Neural progenitor cell (in vitro differentiated cells): ENCODE measurements at regions not wholly inside any gene's neighbourhood (a gene's known extent, or its start where the extent isn't known, plus 50 kb on each side); places are given as distances from the start of the nearest gene placed in this dataset.

ENCODE experiments used
- DNase-seq: peaks from one replicate; pipeline ENCODE4 v3.0.0-alpha.2; 2016; ENCODE audit warnings: low spot score
- H2AFZ ChIP-seq: fragments of 200-600 bp; sonication (generic); replicated peaks from 2 replicates; pipeline ENCODE4 v1.6.1; 2016; ENCODE audit warnings: antibody characterized with exemption
- H3F3A ChIP-seq: fragments of 200-600 bp; sonication (generic); 2 replicates; pipeline ENCODE4 v1.6.1; 2016; ENCODE audit warnings: antibody characterized with exemption, low read depth
- H3K27ac ChIP-seq: fragments of 200-600 bp; sonication (generic); 2 replicates; pipeline ENCODE4 v1.5.1; 2016; ENCODE audit warnings: mild to moderate bottlenecking
- H3K27me3 ChIP-seq: fragments of 200-600 bp; sonication (generic); 2 replicates; pipeline ENCODE4 v1.6.1; 2016; ENCODE audit warnings: mild to moderate bottlenecking, moderate library complexity
- H3K36me3 ChIP-seq: fragments of 200-600 bp; sonication (generic); 2 replicates; pipeline ENCODE4 v1.5.1; 2016
- H3K4me1 ChIP-seq: fragments of 200-600 bp; sonication (generic); 2 replicates; pipeline ENCODE4 v1.6.1; 2016; ENCODE audit warnings: mixed run types
- H3K4me2 ChIP-seq: fragments of 200-600 bp; sonication (generic); 2 replicates; pipeline ENCODE4 v1.6.1; 2016
- H3K4me3 ChIP-seq: fragments of 200-600 bp; sonication (generic); 2 replicates; pipeline ENCODE4 v1.5.1; 2016
- H3K79me2 ChIP-seq: fragments of 200-600 bp; sonication (generic); 2 replicates; pipeline ENCODE4 v1.6.1; 2016; ENCODE audit warnings: low read depth
- H3K9ac ChIP-seq: fragments of 200-600 bp; sonication (generic); 2 replicates; pipeline ENCODE4 v1.6.1; 2016
- H3K9me3 ChIP-seq: fragments of 200-600 bp; sonication (generic); 2 replicates; pipeline ENCODE4 v1.5.1; 2016; ENCODE audit warnings: low read depth
- H4K20me1 ChIP-seq: fragments of 200-600 bp; sonication (generic); 2 replicates; pipeline ENCODE4 v1.6.1; 2016; ENCODE audit warnings: low read depth
- H3K27ac Mint-ChIP-seq: 3 replicates; pipeline ENCODE4 v1.8.0; 2021; ENCODE audit warnings: mixed read lengths
- H3K27me3 Mint-ChIP-seq: 2 replicates; pipeline ENCODE4 v1.8.0; 2022; ENCODE audit warnings: low read depth, mild to moderate bottlenecking, inconsistent platforms, moderate library complexity, mixed read lengths; ENCODE audit not compliant: insufficient read depth
- H3K36me3 Mint-ChIP-seq: 3 replicates; pipeline ENCODE4 v1.8.0; 2021; ENCODE audit warnings: mixed read lengths
- H3K4me1 Mint-ChIP-seq: 3 replicates; pipeline ENCODE4 v1.8.0; 2021; ENCODE audit warnings: mixed read lengths
- H3K4me3 Mint-ChIP-seq: 3 replicates; pipeline ENCODE4 v1.8.0; 2021; ENCODE audit warnings: mild to moderate bottlenecking, moderate library complexity, mixed read lengths
- H3K9me3 Mint-ChIP-seq: 3 replicates; pipeline ENCODE4 v1.8.0; 2020; ENCODE audit warnings: mixed read lengths
- EZH2 ChIP-seq: fragments of 200-600 bp; sonication (generic); IDR thresholded peaks from 2 replicates; pipeline ENCODE4 v1.6.1; 2017; ENCODE audit warnings: antibody characterized with exemption, mild to moderate bottlenecking, moderate library complexity
- EZH2phosphoT487 ChIP-seq: fragments of 200-600 bp; sonication (generic); IDR thresholded peaks from 2 replicates; pipeline ENCODE4 v1.6.1; 2017; ENCODE audit warnings: antibody characterized with exemption
- TF ChIP-seq, protein P1 (sequence below): fragments of 200-600 bp; sonication (generic); IDR thresholded peaks from 2 replicates; pipeline ENCODE4 v1.5.1; 2017; ENCODE audit warnings: antibody characterized with exemption, mild to moderate bottlenecking

DNA sequence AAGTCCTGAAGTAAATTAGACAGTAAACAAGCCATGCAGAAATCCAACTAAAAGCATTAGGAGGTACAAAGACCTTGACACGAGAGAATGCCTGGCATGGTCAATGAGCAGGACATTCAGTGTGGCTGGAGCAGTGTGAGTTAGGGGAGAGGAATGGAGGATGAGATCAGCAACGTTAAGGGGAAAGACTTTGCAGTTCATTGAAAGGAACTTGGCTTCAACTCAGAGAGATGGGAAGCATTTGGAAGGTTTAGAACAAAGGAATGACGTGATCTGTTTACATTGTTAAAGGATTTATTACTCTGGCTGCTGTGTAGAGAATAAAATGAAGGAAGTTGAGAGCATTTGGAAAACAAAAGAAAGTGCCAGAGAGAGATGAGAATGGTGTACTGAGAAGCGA lies 621.3 kb downstream of the XIRP2 start:
- no peak overlapping the region for H3K27ac ChIP-seq
- H3K9ac ChIP-seq: no peak overlapping the region

DNA sequence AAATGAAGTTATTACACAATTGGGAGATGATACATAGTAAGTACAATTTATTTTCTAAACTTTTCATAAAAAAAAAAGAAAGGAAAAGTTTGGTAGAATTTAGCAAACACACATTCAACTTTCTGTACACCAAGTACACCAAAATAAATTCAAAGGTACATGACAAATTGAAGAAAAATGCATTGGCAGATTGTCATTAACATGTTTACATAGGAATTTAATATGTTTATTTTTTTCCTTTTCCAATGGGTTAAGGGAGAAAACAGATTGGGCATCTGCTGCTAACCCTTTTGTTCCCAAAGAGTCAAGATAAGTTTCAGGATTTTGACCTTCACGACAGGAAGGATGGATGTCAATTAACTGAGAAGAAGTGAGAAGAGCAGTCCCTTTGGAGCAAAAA lies 620.4 kb downstream of the XIRP2 start:
- no peak for DNase-seq
- Histone ChIP-seq H3K9ac (no peak overlapping the region), H3K36me3 (no peaks in the 10 kb centered on the region), H3K27ac (no peak overlapping the region), H3K9me3 (no peaks in the 10 kb centered on the region), H3K4me1 (peaks cover 7% of the 10 kb centered on the region), H3K27me3 (no peaks in the 10 kb centered on the region), H2AFZ (no peak overlapping the region), H3K79me2 (no peaks in the 10 kb centered on the region), H4K20me1 (no peaks in the 10 kb centered on the region), H3F3A (no peaks in the 10 kb centered on the region), H3K4me2 (no peak overlapping the region), H3K4me3 (no peak overlapping the region)
- peaks cover 6% of the 10 kb centered on the region for H3K4me1 Mint-ChIP-seq
- H3K27me3 Mint-ChIP-seq: no peaks in the 10 kb centered on the region
- TF ChIP-seq, protein P1, sequence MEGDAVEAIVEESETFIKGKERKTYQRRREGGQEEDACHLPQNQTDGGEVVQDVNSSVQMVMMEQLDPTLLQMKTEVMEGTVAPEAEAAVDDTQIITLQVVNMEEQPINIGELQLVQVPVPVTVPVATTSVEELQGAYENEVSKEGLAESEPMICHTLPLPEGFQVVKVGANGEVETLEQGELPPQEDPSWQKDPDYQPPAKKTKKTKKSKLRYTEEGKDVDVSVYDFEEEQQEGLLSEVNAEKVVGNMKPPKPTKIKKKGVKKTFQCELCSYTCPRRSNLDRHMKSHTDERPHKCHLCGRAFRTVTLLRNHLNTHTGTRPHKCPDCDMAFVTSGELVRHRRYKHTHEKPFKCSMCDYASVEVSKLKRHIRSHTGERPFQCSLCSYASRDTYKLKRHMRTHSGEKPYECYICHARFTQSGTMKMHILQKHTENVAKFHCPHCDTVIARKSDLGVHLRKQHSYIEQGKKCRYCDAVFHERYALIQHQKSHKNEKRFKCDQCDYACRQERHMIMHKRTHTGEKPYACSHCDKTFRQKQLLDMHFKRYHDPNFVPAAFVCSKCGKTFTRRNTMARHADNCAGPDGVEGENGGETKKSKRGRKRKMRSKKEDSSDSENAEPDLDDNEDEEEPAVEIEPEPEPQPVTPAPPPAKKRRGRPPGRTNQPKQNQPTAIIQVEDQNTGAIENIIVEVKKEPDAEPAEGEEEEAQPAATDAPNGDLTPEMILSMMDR: no peak
- TF ChIP-seq EZH2phosphoT487 (no peak), EZH2 (no peak)
- H3K27ac Mint-ChIP-seq: no peak overlapping the region
- H3K9me3 Mint-ChIP-seq: no peaks in the 10 kb centered on the region
- H3K4me3 Mint-ChIP-seq: no peak overlapping the region
- H3K36me3 Mint-ChIP-seq: no peaks in the 10 kb centered on the region

More for the DNA sequence above, 621.3 kb downstream of the XIRP2 start:
- peak; percentile 8 for DNase-seq
- H3K36me3 Mint-ChIP-seq: no peaks in the 10 kb centered on the region
- H3K4me3 ChIP-seq: no peak overlapping the region
- no peaks in the 10 kb centered on the region for H4K20me1 ChIP-seq
- no peaks in the 10 kb centered on the region for H3K36me3 ChIP-seq
- H3K4me3 Mint-ChIP-seq: no peak overlapping the region
- no peak overlapping the region for H3K27ac Mint-ChIP-seq
- H3K4me1 Mint-ChIP-seq: peaks cover 6% of the 10 kb centered on the region
- H3F3A ChIP-seq: no peaks in the 10 kb centered on the region
- no peak overlapping the region for H2AFZ ChIP-seq
- H3K79me2 ChIP-seq: no peaks in the 10 kb centered on the region
- no peaks in the 10 kb centered on the region for H3K27me3 ChIP-seq
- peaks cover 7% of the 10 kb centered on the region for H3K4me1 ChIP-seq
- no peaks in the 10 kb centered on the region for H3K9me3 Mint-ChIP-seq
- no peak overlapping the region for H3K4me2 ChIP-seq
- no peaks in the 10 kb centered on the region for H3K27me3 Mint-ChIP-seq
- no peak for TF ChIP-seq EZH2phosphoT487
- TF ChIP-seq, protein P1: no peak
- no peak for TF ChIP-seq EZH2
- no peaks in the 10 kb centered on the region for H3K9me3 ChIP-seq

DNA sequence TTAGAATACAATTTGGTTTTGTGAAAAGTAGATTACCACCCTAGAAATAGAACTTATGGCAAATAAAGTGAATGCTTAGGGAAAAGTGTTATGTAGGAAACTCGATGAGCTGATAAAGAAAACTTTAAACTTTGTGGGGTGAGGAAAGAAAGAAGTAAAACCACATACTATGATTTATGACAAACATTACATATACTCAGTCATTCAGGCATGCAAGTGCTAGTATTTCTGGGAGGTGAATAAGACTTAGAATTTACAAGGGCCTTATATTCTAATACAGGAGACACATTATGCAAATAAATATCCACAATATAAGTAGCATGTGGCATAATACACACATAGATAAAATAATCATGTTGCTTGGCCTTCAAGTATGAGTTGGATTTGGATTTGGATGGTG lies 618.1 kb downstream of the XIRP2 start:
- Histone ChIP-seq H3K4me2 (no peak overlapping the region), H4K20me1 (no peaks in the 10 kb centered on the region), H3K4me1 (peaks cover 7% of the 10 kb centered on the region), H3K27me3 (no peaks in the 10 kb centered on the region), H3K9me3 (no peaks in the 10 kb centered on the region), H3K36me3 (no peaks in the 10 kb centered on the region), H3K27ac (no peak overlapping the region), H3K4me3 (no peak overlapping the region), H2AFZ (no peak overlapping the region), H3K9ac (no peak overlapping the region), H3K79me2 (no peaks in the 10 kb centered on the region), H3F3A (no peaks in the 10 kb centered on the region)
- H3K36me3 Mint-ChIP-seq: no peaks in the 10 kb centered on the region
- no peak overlapping the region for H3K27ac Mint-ChIP-seq
- H3K4me1 Mint-ChIP-seq: peaks cover 6% of the 10 kb centered on the region
- H3K27me3 Mint-ChIP-seq: no peaks in the 10 kb centered on the region
- DNase-seq: no peak
- no peak for TF ChIP-seq EZH2
- TF ChIP-seq, protein P1: no peak
- no peak for TF ChIP-seq EZH2phosphoT487
- H3K4me3 Mint-ChIP-seq: no peak overlapping the region
- H3K9me3 Mint-ChIP-seq: no peaks in the 10 kb centered on the region
